ENCODE measurements at regions not wholly inside any gene's neighbourhood (a gene's known extent, or its start where the extent isn't known, plus 50 kb on each side); places are given as distances from the start of the nearest gene placed in this dataset.

DNA sequence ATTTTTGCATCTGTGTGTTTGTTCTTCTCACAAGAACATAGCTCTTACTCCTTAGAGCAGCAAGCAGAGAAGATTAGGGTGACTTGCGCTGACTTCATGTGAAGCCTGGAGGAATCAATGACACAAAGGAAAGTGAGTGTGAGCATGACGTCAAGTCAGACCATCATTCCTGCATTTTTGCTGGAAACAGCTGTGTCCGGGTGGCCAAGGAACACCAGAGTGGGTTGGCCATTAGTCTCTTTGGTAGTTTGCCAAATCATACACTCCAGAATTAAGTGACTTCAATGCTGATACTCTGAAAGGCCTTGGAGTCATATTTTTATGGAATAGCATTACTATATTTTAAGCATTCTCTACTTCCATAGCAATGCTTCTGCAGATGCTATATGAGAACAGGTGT, 597.2 kb downstream of the DCDC2C start:
- Histone ChIP-seq H3K9ac (ENCODE audit: low read length) (no peak overlapping the region), H3K79me2 (ENCODE audit: insufficient read depth, low read length) (no peaks in the 10 kb centered on the region), H3K27me3 (ENCODE audit: low read length) (no peaks in the 10 kb centered on the region), H3K27ac (ENCODE audit: low read depth, low read length) (no peak overlapping the region), H3K9me3 (ENCODE audit: insufficient read depth, low read length) (no peaks in the 10 kb centered on the region), H3K36me3 (ENCODE audit: low read length) (no peaks in the 10 kb centered on the region), H3K4me3 (ENCODE audit: insufficient read depth, low read length, poor library complexity, severe bottlenecking) (no peak overlapping the region), H2AFZ (ENCODE audit: low read depth, low read length, severe bottlenecking) (no peak overlapping the region), H4K20me1 (ENCODE audit: low read depth, low read length) (no peaks in the 10 kb centered on the region), H3K4me2 (ENCODE audit: low read depth, low read length, poor library complexity, severe bottlenecking) (no peak overlapping the region), H3K9me2 (replicated peaks; ENCODE audit: insufficient read depth, low read length) (no peaks in the 10 kb centered on the region), H3F3A (ENCODE audit: insufficient read depth) (no peaks in the 10 kb centered on the region)
- no peak for TF ChIP-seq EZH2phosphoT487 (conservative IDR thresholded peaks at IDR 0.05; ENCODE audit: low read length)
- TF ChIP-seq, protein P1, sequence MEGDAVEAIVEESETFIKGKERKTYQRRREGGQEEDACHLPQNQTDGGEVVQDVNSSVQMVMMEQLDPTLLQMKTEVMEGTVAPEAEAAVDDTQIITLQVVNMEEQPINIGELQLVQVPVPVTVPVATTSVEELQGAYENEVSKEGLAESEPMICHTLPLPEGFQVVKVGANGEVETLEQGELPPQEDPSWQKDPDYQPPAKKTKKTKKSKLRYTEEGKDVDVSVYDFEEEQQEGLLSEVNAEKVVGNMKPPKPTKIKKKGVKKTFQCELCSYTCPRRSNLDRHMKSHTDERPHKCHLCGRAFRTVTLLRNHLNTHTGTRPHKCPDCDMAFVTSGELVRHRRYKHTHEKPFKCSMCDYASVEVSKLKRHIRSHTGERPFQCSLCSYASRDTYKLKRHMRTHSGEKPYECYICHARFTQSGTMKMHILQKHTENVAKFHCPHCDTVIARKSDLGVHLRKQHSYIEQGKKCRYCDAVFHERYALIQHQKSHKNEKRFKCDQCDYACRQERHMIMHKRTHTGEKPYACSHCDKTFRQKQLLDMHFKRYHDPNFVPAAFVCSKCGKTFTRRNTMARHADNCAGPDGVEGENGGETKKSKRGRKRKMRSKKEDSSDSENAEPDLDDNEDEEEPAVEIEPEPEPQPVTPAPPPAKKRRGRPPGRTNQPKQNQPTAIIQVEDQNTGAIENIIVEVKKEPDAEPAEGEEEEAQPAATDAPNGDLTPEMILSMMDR (IDR thresholded peaks at IDR 0.05; ENCODE audit: insufficient read depth, low read length, poor library complexity, severe bottlenecking), result no peak

GRCh38 chr2:4324531-4324930, 621.2 kb downstream of the DCDC2C start:
- Histone ChIP-seq H3K79me2 (ENCODE audit: insufficient read depth, low read length) (no peaks in the 10 kb centered on the region), H3K4me2 (ENCODE audit: low read depth, low read length, poor library complexity, severe bottlenecking) (no peak overlapping the region), H3K9ac (ENCODE audit: low read length) (no peak overlapping the region), H3K4me3 (ENCODE audit: insufficient read depth, low read length, poor library complexity, severe bottlenecking) (no peak overlapping the region), H3K9me3 (ENCODE audit: insufficient read depth, low read length) (no peaks in the 10 kb centered on the region), H3F3A (ENCODE audit: insufficient read depth) (no peaks in the 10 kb centered on the region), H3K27me3 (ENCODE audit: low read length) (no peaks in the 10 kb centered on the region), H2AFZ (ENCODE audit: low read depth, low read length, severe bottlenecking) (no peak overlapping the region), H3K36me3 (ENCODE audit: low read length) (no peaks in the 10 kb centered on the region), H3K27ac (ENCODE audit: low read depth, low read length) (no peak overlapping the region), H3K9me2 (replicated peaks; ENCODE audit: insufficient read depth, low read length) (no peaks in the 10 kb centered on the region), H4K20me1 (ENCODE audit: low read depth, low read length) (no peaks in the 10 kb centered on the region)
- no peak for TF ChIP-seq EZH2phosphoT487 (conservative IDR thresholded peaks at IDR 0.05; ENCODE audit: low read length)
- TF ChIP-seq, protein P1 (IDR thresholded peaks at IDR 0.05; ENCODE audit: insufficient read depth, low read length, poor library complexity, severe bottlenecking), result no peak

DNA sequence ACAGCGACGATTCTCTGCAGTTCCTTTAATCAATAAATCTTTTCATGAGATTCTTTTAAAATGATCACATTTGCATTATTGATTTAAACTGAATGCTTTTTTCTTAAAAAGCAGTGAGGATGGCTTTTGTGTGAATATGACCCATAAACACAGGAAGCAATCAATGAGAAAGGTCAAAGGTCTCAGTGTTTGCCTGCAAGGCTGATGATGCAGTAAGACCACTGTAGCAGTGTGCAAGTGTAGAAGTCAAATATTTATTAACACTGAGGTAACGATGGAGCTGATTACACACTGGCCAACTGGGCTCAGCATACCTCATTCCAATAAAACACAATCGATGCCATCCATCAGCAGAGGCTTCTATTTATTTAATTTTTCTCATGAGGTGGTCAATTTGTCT, 633.5 kb downstream of the DCDC2C start:
- no peaks in the 10 kb centered on the region for H3K79me2 ChIP-seq (ENCODE audit: insufficient read depth, low read length)
- no peaks in the 10 kb centered on the region; the same call in 1 of the 2 replicates for H3K9me3 ChIP-seq (ENCODE audit: insufficient read depth, low read length)
- H3F3A ChIP-seq (ENCODE audit: insufficient read depth), result no peaks in the 10 kb centered on the region
- H3K27ac ChIP-seq (ENCODE audit: low read depth, low read length), result no peak overlapping the region
- no peaks in the 10 kb centered on the region for H4K20me1 ChIP-seq (ENCODE audit: low read depth, low read length)
- H3K36me3 ChIP-seq (ENCODE audit: low read length), result no peaks in the 10 kb centered on the region
- TF ChIP-seq, protein P1 (IDR thresholded peaks at IDR 0.05; ENCODE audit: insufficient read depth, low read length, poor library complexity, severe bottlenecking), result no peak
- TF ChIP-seq EZH2phosphoT487 (conservative IDR thresholded peaks at IDR 0.05; ENCODE audit: low read length), result no peak
- no peaks in the 10 kb centered on the region for H3K27me3 ChIP-seq (ENCODE audit: low read length)
- no peak overlapping the region for H2AFZ ChIP-seq (ENCODE audit: low read depth, low read length, severe bottlenecking)
- no peak overlapping the region for H3K9ac ChIP-seq (ENCODE audit: low read length)
- no peak overlapping the region for H3K4me3 ChIP-seq (ENCODE audit: insufficient read depth, low read length, poor library complexity, severe bottlenecking)
- H3K9me2 ChIP-seq (replicated peaks; ENCODE audit: insufficient read depth, low read length), result no peaks in the 10 kb centered on the region
- no peak overlapping the region for H3K4me2 ChIP-seq (ENCODE audit: low read depth, low read length, poor library complexity, severe bottlenecking)
